ENCODE measurements at regions not wholly inside any gene's neighbourhood (a gene's known extent, or its start where the extent isn't known, plus 50 kb on each side); places are given as distances from the start of the nearest gene placed in this dataset.

- no peak for DNase-seq (ENCODE audit: low read depth)
Measured at GRCh38 chr5:152337484-152337883, 67.6 kb downstream of the NMUR2 start.

DNA sequence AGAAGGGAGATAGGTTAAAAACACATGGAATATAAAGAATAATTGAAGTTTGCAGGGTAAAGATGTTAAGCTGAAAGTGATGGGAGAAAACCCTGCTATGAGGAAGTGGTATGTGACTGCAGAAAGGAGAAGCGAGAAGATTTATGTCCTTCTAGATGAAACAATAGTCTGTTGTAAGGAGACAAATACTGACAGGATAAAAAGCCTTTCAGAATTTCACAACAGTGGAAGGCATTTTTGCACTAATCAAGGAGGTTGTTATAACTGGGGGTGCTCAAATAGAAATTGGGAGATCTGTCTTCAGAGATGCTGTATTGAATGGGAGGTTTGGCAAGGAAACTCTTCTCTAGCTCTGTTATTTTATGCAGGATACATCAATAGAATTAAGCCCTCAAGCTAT lies 69.6 kb downstream of the NMUR2 start:
- no peak for DNase-seq (ENCODE audit: low read depth)

- no peak for DNase-seq (ENCODE audit: low read depth)
Measured at GRCh38 chr5:152332716-152333460, 72.2 kb downstream of the NMUR2 start.

- peak; percentile 3 for DNase-seq (ENCODE audit: low read depth)
Measured at GRCh38 chr5:152331718-152332117, 73.4 kb downstream of the NMUR2 start.

DNA sequence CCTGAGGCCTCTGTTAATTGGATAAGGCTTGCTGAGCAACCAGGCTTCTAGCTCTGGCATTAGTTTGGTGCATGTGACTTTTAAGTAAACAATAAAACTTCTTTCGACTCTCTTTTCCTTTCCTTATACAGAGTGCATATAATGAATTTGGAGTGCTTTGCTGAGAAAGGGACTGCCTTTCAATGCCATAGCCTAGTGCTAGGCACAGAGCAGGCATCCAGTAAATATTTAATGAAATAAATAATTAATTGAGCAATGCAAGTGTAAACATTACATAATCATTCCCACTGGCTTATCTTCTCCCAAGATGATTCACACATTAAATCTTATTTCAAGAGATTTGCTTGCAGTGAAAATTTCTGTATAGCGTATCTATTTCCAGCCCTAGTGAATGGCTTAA lies 74.1 kb downstream of the NMUR2 start:
- peak; percentile 19 for DNase-seq (ENCODE audit: low read depth)

- no peak for DNase-seq (ENCODE audit: low read depth)
Measured at GRCh38 chr5:152329761-152330283, 75.3 kb downstream of the NMUR2 start.

DNA sequence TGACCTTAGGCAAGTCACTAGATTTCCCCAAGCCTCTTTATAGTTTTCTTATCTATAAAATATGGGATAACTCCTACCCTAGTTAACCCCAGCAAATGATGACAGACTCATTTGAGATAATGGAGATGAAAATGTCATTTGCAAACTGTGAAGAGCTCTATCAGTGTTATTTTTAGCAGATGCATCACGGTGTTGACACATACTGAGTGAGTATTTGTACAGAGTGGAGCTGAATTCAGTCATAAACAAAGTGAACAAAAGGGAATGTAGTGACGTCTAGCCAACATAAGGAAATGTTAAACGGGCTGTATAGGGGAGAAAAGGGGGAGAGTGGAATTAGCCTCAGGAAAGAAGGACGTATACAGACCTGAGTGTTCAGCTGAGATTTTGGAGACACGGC lies 75.9 kb downstream of the NMUR2 start:
- DNase-seq (ENCODE audit: low read depth), result no peak

DNA sequence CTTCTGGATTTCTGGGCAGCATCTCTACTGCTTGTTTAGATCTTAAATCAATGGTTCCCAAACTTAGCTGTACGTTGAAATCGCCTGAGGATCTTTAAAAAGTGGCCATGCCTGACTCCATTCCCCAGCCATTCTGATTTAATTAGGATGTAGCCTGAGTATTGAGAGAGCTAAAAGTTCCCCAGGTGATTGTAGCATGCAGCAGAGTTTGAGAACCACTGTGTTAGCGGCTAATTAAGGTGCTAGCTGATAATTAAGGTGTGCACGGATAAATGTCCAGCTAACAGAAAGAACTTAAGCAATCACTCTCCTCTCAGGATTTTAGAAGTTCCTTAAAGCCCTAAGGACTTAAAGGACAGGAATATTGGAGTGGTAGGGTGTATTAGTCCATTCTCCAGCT lies 89.1 kb downstream of the NMUR2 start:
- no peak for DNase-seq (ENCODE audit: low read depth)

DNA sequence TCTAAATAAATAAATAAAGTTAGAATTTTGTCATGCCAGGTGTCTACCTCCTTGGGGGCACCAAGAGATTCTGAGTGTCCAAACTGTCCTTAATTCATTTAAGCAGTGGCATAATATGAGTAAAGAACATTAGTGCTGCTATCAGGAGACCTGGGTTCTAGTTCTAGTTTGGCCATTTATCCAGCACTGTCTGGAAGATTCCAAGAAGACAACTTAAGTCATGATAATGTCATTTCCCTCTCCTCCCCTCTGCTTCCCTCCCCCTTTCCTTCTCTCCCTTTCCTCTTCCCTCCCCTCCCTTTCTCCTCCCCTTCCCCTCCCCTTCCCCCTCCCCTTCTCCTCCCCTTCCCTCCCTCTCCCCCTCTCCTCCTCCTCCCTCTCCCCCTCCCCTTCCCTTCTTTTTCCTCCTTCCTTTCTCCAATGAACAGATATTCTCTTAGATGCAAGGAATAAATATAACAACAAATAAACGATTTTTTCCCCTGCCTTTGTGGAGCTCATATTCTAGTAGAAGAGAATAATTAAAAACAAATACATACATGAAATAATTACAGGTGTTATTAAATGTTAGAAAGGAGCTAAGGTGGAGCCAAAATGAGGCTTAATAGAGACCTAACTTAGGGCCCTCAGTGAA lies 90.8 kb downstream of the NMUR2 start:
- no peak for DNase-seq (ENCODE audit: low read depth)

- no peak for DNase-seq (ENCODE audit: low read depth)
Measured at GRCh38 chr5:152309926-152310450, 95.1 kb downstream of the NMUR2 start.

DNA sequence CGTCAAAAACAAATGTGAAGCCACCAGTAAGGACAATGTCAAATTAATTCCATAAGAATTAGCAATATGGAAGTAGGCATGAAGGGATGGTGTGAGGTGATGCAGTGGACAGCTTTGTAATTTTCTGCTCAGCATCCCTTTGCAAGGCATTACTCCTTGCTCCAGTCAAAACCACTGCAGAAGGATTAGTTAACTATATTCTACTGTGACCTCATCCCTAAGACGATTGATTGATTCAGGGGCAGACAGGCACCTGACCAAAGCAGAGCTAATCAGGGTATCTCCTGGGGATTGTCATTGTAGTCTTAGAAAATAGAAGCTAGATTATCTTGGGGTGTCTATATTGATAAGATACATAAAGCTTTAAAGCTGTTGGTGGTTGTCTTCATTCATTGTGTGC lies 98.7 kb downstream of the NMUR2 start:
- no peak for DNase-seq (ENCODE audit: low read depth)

DNA sequence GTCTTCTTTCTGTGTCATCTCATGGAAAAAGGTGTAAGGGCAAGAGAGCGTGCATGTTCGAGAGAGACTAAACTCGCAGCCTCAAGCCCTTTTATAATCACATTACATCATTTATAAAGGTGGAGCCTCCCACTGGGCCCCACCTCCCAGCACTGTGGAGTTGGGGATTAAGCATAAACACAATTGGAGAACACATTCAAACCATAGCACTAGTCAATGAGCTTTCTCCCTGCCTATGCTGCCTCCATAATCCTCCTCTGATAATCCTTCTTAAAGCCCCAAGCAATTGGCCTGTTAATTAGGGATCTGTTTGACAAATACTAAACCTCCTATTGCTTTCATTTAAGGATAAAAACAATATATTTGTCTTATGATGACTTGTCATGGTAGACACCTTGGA lies 99.6 kb downstream of the NMUR2 start:
- DNase-seq (ENCODE audit: low read depth), result no peak

- DNase-seq (ENCODE audit: low read depth), result no peak
Measured at GRCh38 chr5:152303841-152304240, 101.2 kb downstream of the NMUR2 start.

GRCh38 chr5:152297866-152298265 lies 107.2 kb downstream of the NMUR2 start:
- DNase-seq (ENCODE audit: low read depth), result no peak

DNA sequence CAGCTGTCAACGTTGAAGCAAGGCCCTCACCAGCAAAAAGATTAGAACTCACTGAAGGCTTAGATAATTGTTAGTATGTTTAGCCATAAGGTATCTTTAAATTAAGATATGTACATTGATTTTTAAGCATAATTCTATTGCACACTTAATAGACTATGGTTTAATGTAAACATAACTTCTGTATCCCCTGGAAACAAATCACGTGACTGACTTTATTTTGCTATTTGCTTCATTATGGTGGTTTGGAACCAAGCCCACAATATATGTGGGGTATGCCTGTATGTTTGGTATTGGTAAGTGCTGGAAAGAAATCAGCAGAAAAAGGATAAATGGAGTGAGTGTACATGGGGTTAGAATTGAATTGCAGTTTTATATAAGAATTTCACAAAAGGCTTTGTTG lies 111.9 kb downstream of the NMUR2 start:
- no peak for DNase-seq (ENCODE audit: low read depth)

GRCh38 chr5:152290181-152290580 lies 114.9 kb downstream of the NMUR2 start:
- no peak for DNase-seq (ENCODE audit: low read depth)

DNA sequence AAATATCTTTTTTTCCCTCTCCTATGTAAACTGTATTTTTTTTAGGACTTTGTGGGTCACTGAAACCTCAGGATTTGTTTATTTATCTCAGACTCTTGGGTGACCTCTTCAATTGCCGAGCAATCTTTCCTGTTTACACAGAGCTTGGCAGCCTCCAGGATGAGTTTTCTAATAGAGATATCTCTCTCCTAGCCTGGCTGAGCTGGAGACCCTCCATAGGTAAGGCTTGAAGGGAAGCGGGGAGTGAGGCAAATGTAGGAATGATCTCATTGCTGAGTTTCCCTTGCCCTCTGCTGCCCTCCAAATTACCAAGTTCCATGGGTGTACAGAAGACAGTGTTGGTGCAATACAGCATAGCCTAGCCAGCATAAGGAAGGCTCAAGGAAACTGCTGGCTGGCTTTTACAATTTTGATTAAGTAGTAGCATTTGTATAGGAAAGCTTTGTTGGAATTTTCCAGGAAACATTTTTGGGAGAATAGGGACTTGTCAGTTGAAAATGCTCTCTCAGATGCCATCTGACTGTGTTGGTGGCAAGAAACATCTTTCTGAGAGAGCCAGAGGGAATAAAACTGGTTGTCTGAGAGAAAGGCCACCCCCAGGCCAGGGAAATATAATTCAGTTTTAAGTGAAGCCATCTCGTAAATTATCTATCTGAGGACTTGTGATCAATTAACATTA lies 116.0 kb downstream of the NMUR2 start:
- no peak for DNase-seq (ENCODE audit: low read depth)

DNA sequence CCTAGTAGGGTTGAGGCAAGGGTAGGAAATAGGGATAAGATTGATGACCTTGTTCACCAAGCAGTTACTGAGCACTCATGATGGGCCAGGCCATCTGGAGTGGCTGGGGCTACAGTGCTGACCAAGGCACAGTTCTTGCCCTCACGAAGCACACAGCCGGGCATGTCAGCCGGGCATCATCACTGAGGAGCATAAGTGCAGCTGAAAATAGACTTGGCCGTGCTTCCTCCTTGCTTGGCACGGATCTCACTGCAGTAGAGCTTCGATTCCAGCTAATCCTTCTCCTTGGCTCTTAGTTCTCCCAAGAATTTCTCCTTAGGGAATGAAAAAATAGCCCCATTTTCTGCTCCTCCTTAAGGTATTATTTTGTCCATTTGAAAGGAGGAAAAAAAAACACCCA lies 116.6 kb downstream of the NMUR2 start:
- DNase-seq (ENCODE audit: low read depth), result no peak

- DNase-seq (ENCODE audit: low read depth), result no peak
Measured at GRCh38 chr5:152285764-152286163, 119.3 kb downstream of the NMUR2 start.

DNA sequence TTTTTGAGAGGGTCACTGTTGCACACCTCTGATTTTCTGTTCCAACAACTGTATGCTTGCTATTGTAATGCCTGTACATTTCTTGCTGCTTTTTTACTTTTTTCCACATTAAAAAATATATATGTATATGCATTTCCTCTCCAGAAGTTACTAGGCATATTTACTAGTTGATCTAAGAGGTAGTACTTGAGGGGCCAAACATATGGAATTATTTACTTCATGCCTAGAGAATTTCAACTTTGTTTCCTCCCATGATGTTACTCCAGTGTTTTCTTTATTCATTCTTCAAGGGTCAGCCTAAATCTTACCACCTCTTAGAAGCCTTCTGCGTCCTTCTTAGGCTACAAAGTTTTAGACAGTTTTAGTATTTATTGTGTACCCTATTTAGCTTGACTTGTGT lies 122.7 kb downstream of the NMUR2 start:
- no peak for DNase-seq (ENCODE audit: low read depth)

DNA sequence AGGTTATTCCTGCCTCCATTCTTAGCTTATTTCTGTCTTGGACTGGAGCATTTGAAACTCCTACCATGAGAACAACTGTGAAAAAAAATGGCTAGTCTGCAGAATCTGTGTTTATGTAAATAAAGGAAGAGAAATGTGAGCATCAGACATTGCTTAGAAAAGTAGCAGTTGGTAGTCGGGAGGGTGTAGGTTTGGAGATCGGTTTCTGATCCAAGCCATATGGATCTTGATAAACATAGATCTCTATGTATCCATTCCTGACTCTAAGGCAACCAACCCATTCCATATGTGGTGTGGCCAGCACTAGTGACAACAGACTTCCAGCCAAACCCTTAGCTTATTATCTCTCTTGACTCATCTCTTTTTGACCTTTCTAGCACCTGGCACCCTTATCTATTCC lies 127.1 kb downstream of the NMUR2 start:
- no peak for DNase-seq (ENCODE audit: low read depth)

GRCh38 chr5:152274224-152274623 lies 130.9 kb downstream of the NMUR2 start:
- no peak for DNase-seq (ENCODE audit: low read depth)

- peak; percentile 23 for DNase-seq (ENCODE audit: low read depth)
Measured at GRCh38 chr5:152271420-152271819, 133.7 kb downstream of the NMUR2 start.

Measured in renal cortical epithelial cell (primary cell).